ENCODE measurements at regions not wholly inside any gene's neighbourhood (a gene's known extent, or its start where the extent isn't known, plus 50 kb on each side); places are given as distances from the start of the nearest gene placed in this dataset.
"Not testable (repeated sequence)": the region's sequence is repeated elsewhere in the genome, so short reads cannot be mapped to it uniquely, and the experiment has no call there.

DNA sequence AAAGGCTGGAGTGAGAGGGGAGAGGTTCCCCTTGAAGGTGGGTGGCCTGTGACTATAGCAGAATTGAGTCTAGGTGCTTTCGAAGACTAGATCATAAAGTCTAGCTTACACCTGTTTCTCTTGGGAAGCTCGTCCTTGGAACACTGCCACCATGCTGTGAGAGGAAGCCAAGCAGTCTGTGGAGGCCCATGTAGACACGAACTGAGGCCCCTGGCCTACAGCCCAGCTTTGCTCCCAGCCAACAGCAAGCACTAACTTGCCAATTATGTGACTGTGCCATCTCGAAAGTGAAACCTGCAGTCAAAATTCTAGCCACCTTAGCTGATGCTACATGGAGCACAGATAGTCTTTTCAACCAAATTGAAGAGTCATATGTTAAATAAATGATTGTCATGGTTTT lies 190.5 kb upstream of the NECTIN3 start:
- 36 to 38% methylated on average over 4 of the region's 4 CpGs for WGBS, 2 donors
- H3K9me3 ChIP-seq: no peaks in the 10 kb centered on the region
- H3K36me3 ChIP-seq: no peaks in the 10 kb centered on the region
- H3K4me3 ChIP-seq: no peak overlapping the region
- no peaks in the 10 kb centered on the region for H3K4me1 ChIP-seq
- DNase-seq (no peak), ATAC-seq (ENCODE audit: low FRiP score in 2 of 2) (no peak)
- H3K27me3 ChIP-seq: no peaks in the 10 kb centered on the region
- no peak overlapping the region for H3K27ac ChIP-seq
- TF ChIP-seq POLR2A (IDR thresholded peaks at IDR 0.05): no peak

DNA sequence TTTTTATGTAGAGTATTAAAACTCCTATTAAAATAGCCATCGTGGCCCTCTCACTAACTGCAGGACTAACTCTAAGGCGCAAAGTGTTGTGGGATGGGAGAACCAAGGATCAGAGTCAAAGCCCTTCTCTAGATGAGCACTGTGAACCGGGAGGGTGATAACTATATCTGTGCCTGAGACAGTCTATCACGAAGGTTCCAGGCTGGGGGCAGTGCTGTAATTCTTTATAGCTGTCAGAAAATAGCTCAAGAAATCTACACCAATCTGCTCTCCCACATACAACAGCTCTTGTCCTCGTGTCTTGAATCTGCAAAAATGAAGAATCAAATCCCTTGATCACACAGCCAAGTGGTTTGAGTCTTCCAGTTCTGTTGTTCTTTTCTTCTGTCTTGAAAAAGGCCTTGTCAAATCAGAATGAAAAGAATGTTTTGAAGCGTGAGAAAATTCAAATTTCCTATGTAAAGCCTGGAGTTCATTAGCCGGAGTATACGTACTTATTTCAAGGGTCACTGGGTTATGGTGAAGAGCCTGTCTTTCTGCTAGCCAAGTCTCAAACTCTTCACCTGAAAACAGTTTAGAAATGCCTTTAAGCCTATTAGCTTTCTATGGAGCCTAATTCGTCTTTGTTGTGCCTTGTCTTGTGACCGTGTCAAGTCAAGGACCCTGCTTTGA lies 185.3 kb upstream of the NECTIN3 start:
- DNase-seq: no peak
- Histone ChIP-seq H3K4me1 (no peaks in the 10 kb centered on the region), H3K27ac (no peak overlapping the region), H3K9me3 (no peaks in the 10 kb centered on the region), H3K4me3 (no peak overlapping the region), H3K36me3 (no peaks in the 10 kb centered on the region), H3K27me3 (no peaks in the 10 kb centered on the region)
- TF ChIP-seq POLR2A (IDR thresholded peaks at IDR 0.05): no peak
- 73 to 76% methylated on average over 10 of the region's 10 CpGs for WGBS, 2 donors
- no peak for ATAC-seq (ENCODE audit: low FRiP score in 2 of 2)

DNA sequence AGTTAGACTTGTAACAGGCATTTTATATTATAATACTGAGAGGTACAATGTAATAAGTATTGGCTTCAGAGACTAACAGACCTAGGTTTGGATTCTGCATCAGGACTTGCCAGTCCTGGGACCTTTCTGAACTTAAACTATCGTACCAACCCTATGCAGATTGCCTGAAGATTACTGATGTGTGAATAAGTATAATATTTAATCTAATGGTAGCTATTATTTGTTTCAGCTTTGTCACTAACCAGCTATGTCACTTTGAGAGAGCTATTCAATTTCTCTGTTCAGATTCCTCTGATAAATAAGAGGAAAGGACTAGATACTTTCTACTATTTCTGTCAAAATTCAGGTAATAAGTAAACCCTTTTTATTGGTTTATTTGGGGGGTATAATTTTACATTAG lies 184.4 kb upstream of the NECTIN3 start:
- no peak overlapping the region for H3K4me3 ChIP-seq
- H3K4me1 ChIP-seq: no peaks in the 10 kb centered on the region
- H3K36me3 ChIP-seq: no peaks in the 10 kb centered on the region
- DNase-seq: no peak
- WGBS, 2 donors: 65 to 86% methylated on average over 1 of the region's 1 CpG
- H3K27me3 ChIP-seq: no peaks in the 10 kb centered on the region
- no peaks in the 10 kb centered on the region for H3K9me3 ChIP-seq
- no peak for ATAC-seq (ENCODE audit: low FRiP score in 2 of 2)
- TF ChIP-seq POLR2A (IDR thresholded peaks at IDR 0.05): no peak
- no peak for TF ChIP-seq POLR2AphosphoS5 (IDR thresholded peaks at IDR 0.05)
- TF ChIP-seq EP300 (IDR thresholded peaks at IDR 0.05): no peak
- TF ChIP-seq, protein P1, sequence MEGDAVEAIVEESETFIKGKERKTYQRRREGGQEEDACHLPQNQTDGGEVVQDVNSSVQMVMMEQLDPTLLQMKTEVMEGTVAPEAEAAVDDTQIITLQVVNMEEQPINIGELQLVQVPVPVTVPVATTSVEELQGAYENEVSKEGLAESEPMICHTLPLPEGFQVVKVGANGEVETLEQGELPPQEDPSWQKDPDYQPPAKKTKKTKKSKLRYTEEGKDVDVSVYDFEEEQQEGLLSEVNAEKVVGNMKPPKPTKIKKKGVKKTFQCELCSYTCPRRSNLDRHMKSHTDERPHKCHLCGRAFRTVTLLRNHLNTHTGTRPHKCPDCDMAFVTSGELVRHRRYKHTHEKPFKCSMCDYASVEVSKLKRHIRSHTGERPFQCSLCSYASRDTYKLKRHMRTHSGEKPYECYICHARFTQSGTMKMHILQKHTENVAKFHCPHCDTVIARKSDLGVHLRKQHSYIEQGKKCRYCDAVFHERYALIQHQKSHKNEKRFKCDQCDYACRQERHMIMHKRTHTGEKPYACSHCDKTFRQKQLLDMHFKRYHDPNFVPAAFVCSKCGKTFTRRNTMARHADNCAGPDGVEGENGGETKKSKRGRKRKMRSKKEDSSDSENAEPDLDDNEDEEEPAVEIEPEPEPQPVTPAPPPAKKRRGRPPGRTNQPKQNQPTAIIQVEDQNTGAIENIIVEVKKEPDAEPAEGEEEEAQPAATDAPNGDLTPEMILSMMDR (IDR thresholded peaks at IDR 0.05): no peak
- no peak overlapping the region for H3K27ac ChIP-seq

DNA sequence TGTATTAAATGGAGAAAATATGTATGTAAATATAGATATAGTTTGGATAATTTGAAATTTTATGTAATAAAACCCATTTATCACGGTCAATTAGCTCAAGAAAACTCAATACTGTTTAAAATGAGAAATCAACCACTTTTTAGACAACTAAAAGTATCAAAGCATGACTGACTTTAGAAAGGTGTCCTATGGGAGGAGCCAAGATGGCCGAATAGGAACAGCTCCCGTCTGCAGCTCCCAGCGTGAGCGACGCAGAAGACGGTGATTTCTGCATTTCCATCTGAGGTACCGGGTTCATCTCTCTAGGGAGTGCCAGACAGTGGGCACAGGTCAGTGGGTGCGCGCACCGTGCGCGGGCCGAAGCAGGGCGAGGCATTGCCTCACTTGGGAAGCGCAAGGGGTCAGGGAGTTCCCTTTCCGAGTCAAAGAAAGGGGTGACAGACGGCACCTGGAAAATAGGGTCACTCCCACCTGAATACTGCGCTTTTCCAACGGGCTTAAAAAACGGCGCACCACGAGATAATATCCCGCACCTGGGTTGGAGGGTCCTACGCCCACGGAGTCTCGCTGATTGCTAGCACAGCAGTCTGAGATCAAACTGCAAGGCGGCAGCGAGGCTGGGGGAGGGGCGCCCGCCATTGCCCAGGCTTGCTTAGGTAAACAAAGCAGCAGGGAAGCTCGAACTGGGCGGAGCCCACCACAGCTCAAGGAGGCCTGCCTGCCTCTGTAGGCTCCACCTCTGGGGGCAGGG lies 182.8 kb upstream of the NECTIN3 start:
- 91 to 94% methylated on average over 16 to 31 of the region's 33 CpGs for WGBS, 2 donors
- H3K9me3 ChIP-seq; H3K4me1 ChIP-seq; H3K27me3 ChIP-seq; H3K4me3 ChIP-seq; ATAC-seq (ENCODE audit: low FRiP score in 2 of 2); H3K27ac ChIP-seq; H3K36me3 ChIP-seq: not testable (repeated sequence)
- peak in 1 of 2 donors; percentile 42 for DNase-seq

DNA sequence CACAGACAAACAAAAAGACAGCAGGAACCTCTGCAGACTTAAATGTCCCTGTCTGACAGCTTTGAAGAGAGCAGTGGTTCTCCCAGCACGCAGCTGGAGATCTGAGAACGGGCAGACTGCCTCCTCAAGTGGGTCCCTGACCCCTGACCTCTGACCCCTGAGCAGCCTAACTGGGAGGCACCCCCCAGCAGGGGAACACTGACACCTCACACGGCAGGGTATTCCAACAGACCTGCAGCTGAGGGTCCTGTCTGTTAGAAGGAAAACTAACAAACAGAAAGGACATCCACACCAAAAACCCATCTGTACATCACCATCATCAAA lies 182.3 kb upstream of the NECTIN3 start:
- not testable (repeated sequence) for H3K27ac ChIP-seq; H3K4me1 ChIP-seq; H3K9me3 ChIP-seq; ATAC-seq (ENCODE audit: low FRiP score in 2 of 2); H3K4me3 ChIP-seq; DNase-seq; H3K27me3 ChIP-seq; H3K36me3 ChIP-seq
- WGBS, 2 donors: no CpG with 5 or more reads among the region's 3 CpGs

DNA sequence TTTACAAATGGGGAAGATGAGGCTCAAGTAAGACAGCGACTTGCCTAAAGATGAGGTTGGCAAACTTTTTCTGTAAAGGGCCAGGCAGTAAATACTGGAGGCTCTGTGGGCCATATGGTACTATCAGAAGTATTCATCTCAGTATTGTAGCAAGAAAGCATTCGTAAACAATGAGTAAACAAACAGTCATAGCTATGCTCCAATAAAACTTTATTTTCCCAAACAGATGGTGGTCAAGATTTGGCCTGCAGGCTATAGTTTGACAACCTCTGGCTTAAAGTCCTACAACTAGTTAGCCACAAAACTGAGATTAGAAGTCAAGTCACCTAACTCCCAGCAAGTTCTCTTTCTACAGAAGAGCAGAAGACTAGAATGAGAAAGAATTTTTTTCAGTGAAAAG lies 177.0 kb upstream of the NECTIN3 start:
- H3K9me3 ChIP-seq: no peaks in the 10 kb centered on the region
- H3K27ac ChIP-seq: no peak overlapping the region
- no peaks in the 10 kb centered on the region for H3K27me3 ChIP-seq
- TF ChIP-seq, protein P1 (IDR thresholded peaks at IDR 0.05): no peak
- TF ChIP-seq EP300 (IDR thresholded peaks at IDR 0.05) (no peak), POLR2AphosphoS5 (IDR thresholded peaks at IDR 0.05) (no peak), POLR2A (IDR thresholded peaks at IDR 0.05) (no peak)
- DNase-seq (no peak), ATAC-seq (ENCODE audit: low FRiP score in 2 of 2) (no peak)
- no peaks in the 10 kb centered on the region for H3K4me1 ChIP-seq
- no peaks in the 10 kb centered on the region for H3K36me3 ChIP-seq
- H3K4me3 ChIP-seq: no peak overlapping the region
- 83 to 84% methylated on average over 2 of the region's 2 CpGs for WGBS, 2 donors

DNA sequence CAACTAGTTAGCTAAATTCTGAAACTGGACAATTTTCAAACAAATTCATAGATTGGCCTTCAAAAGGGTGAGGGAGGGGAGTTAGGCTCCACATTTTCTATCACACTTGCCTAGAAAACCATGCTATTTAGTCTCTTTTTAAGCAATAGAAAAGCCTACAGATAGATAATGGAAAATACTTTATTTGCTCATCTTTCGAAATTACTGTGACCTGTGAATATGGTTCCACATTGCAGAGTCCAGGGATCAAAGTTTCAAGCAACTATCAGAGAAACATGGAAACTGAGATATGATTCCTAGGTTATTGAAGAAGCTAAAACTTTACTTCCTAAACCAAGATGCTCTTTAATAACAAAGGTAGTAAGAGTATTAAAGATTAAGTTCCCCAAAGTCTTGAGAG lies 176.6 kb upstream of the NECTIN3 start:
- ATAC-seq (ENCODE audit: low FRiP score in 2 of 2): no peak
- TF ChIP-seq, protein P1 (IDR thresholded peaks at IDR 0.05): no peak
- no peak for TF ChIP-seq POLR2A (IDR thresholded peaks at IDR 0.05)
- TF ChIP-seq POLR2AphosphoS5 (IDR thresholded peaks at IDR 0.05): no peak
- no peak for TF ChIP-seq EP300 (IDR thresholded peaks at IDR 0.05)

More for the DNA sequence above, 176.6 kb upstream of the NECTIN3 start:
- Histone ChIP-seq H3K27me3 (no peaks in the 10 kb centered on the region), H3K4me1 (no peaks in the 10 kb centered on the region), H3K4me3 (no peak overlapping the region), H3K36me3 (no peaks in the 10 kb centered on the region), H3K27ac (no peak overlapping the region), H3K9me3 (no peaks in the 10 kb centered on the region)
- WGBS, 2 donors: 79 to 93% methylated on average over 1 of the region's 1 CpG
- DNase-seq: no peak
